ENCODE measurements at regions not wholly inside any gene's neighbourhood (a gene's known extent, or its start where the extent isn't known, plus 50 kb on each side); places are given as distances from the start of the nearest gene placed in this dataset.

DNA sequence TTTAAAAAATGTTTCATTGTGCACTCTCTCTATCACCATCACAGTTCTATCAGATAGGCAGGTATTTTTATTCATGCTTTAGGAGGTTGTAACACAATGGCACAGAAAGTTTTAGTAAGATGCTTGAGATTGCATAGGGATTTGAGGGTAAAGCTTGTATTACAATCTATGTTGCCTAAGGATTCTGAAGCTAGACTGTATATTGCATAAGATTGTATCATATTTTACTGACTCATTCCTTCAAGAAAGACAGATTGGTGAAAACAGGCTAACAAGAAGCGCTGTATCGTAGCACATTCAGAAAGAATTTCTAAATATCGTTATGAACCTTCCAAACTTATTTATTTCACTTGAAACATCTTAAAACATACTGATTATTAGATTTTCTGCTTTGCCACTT lies 577.7 kb downstream of the EBF1 start:
- DNase-seq (ENCODE audit: extremely low read depth, insufficient read length): no peak
- no peaks in the 10 kb centered on the region for H3K36me3 ChIP-seq (ENCODE audit: control insufficient read depth, insufficient read depth, low read length)
- TF ChIP-seq, protein P1, sequence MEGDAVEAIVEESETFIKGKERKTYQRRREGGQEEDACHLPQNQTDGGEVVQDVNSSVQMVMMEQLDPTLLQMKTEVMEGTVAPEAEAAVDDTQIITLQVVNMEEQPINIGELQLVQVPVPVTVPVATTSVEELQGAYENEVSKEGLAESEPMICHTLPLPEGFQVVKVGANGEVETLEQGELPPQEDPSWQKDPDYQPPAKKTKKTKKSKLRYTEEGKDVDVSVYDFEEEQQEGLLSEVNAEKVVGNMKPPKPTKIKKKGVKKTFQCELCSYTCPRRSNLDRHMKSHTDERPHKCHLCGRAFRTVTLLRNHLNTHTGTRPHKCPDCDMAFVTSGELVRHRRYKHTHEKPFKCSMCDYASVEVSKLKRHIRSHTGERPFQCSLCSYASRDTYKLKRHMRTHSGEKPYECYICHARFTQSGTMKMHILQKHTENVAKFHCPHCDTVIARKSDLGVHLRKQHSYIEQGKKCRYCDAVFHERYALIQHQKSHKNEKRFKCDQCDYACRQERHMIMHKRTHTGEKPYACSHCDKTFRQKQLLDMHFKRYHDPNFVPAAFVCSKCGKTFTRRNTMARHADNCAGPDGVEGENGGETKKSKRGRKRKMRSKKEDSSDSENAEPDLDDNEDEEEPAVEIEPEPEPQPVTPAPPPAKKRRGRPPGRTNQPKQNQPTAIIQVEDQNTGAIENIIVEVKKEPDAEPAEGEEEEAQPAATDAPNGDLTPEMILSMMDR (IDR thresholded peaks at IDR 0.05; ENCODE audit: insufficient read depth, low read length, poor library complexity, severe bottlenecking): no peak
- H3K27me3 ChIP-seq (replicated peaks; ENCODE audit: control insufficient read depth, insufficient read depth, low read length): no peaks in the 10 kb centered on the region
- H3K4me3 ChIP-seq (replicated peaks; ENCODE audit: low read depth, low read length): no peak overlapping the region

DNA sequence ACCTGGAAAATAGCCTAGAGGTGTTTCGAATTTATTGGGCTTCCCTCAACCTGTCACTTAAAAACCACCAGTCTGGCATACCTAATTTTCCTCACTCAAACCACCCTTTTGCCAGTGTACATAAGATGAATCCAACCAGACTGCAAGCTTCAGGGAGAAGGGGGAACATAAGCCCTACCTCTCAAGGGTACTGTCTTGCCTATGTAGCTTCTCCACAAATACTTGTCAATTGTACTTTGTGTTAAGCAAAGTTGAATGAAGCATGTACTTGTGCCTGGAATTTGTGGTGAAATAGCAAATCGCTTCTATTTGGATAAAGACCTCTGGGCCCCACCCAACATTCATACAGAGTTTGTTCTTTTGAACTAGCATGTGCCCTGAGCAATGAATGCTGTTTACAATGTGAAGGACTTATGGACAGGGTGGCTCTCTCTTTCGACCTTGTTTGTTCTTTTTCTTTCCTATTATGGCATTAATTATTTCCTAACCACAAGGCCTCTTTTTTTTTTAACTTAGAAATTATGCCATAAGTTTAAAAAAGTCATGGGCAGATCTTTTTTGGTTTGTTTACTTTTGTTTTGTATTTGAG lies 580.2 kb downstream of the EBF1 start:
- no peak for DNase-seq (ENCODE audit: extremely low read depth, insufficient read length)
- Histone ChIP-seq H3K4me3 (replicated peaks; ENCODE audit: low read depth, low read length) (no peak overlapping the region), H3K27me3 (replicated peaks; ENCODE audit: control insufficient read depth, insufficient read depth, low read length) (no peaks in the 10 kb centered on the region), H3K36me3 (ENCODE audit: control insufficient read depth, insufficient read depth, low read length) (no peaks in the 10 kb centered on the region)
- TF ChIP-seq, protein P1 (IDR thresholded peaks at IDR 0.05; ENCODE audit: insufficient read depth, low read length, poor library complexity, severe bottlenecking): no peak

DNA sequence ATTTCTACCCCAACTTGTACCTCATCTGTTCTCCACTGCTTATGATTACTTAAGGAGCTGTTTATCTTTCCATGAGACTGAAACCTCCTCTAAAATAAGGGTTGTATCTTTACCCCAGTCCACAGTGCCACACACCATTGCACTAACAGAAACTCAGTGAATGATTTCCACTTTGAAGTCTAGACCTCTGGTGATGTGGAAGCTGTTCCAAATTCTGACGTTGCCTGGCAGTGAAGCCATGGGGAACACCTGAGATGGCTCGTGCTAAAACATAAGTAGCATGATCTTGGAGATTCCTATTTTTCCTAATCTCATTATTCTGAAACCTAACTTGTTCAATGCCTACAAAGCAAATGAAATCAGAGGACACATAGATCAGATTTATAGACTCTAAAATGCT lies 583.2 kb downstream of the EBF1 start:
- Histone ChIP-seq H3K36me3 (ENCODE audit: control insufficient read depth, insufficient read depth, low read length) (no peaks in the 10 kb centered on the region), H3K27me3 (replicated peaks; ENCODE audit: control insufficient read depth, insufficient read depth, low read length) (no peaks in the 10 kb centered on the region), H3K4me3 (replicated peaks; ENCODE audit: low read depth, low read length) (no peak overlapping the region)
- no peak for DNase-seq (ENCODE audit: extremely low read depth, insufficient read length)
- TF ChIP-seq, protein P1 (IDR thresholded peaks at IDR 0.05; ENCODE audit: insufficient read depth, low read length, poor library complexity, severe bottlenecking): no peak

GRCh38 chr5:158514986-158515359 lies 584.7 kb downstream of the EBF1 start:
- no peak for DNase-seq (ENCODE audit: extremely low read depth, insufficient read length)
- no peaks in the 10 kb centered on the region for H3K36me3 ChIP-seq (ENCODE audit: control insufficient read depth, insufficient read depth, low read length)
- no peaks in the 10 kb centered on the region for H3K27me3 ChIP-seq (replicated peaks; ENCODE audit: control insufficient read depth, insufficient read depth, low read length)
- TF ChIP-seq, protein P1 (IDR thresholded peaks at IDR 0.05; ENCODE audit: insufficient read depth, low read length, poor library complexity, severe bottlenecking): no peak
- H3K4me3 ChIP-seq (replicated peaks; ENCODE audit: low read depth, low read length): no peak overlapping the region

- no peaks in the 10 kb centered on the region for H3K36me3 ChIP-seq (ENCODE audit: control insufficient read depth, insufficient read depth, low read length)
- no peaks in the 10 kb centered on the region for H3K27me3 ChIP-seq (replicated peaks; ENCODE audit: control insufficient read depth, insufficient read depth, low read length)
- DNase-seq (ENCODE audit: extremely low read depth, insufficient read length): no peak
- no peak overlapping the region for H3K4me3 ChIP-seq (replicated peaks; ENCODE audit: low read depth, low read length)
- TF ChIP-seq, protein P1 (IDR thresholded peaks at IDR 0.05; ENCODE audit: insufficient read depth, low read length, poor library complexity, severe bottlenecking): no peak
Measured at GRCh38 chr5:158514319-158514985, 585.3 kb downstream of the EBF1 start.

Data from GM06990 (cell line).